Body of pancreas (tissue), 4 donors: ENCODE measurements at regions not wholly inside any gene's neighbourhood (a gene's known extent, or its start where the extent isn't known, plus 50 kb on each side); places are given as distances from the start of the nearest gene placed in this dataset.

Experiments
- ATAC-seq: fragments of 150-250 bp; one replicate; pipeline ENCODE4 v1.9.1; 2016
- DNase-seq, 4 donors: peaks; one replicate each; pipeline ENCODE4 v3.0.0-alpha.2; 2019
- H3K27ac ChIP-seq, 4 donors: fragments of 200-600 bp; sonication (generic); 1 replicate in 3 of 4; 2 replicates in 1 of 4; pipeline versions ENCODE4 v1.5.1 to v1.6.1; 2016 to 2019; ENCODE audit warnings: mild to moderate bottlenecking in 1 of 4, mixed read lengths in 1 of 4, moderate library complexity in 1 of 4
- H3K27me3 ChIP-seq, 2 donors: fragments of 200-600 bp; sonication (generic); one replicate each; pipeline ENCODE4 v1.6.0; 2016; ENCODE audit warnings: mild to moderate bottlenecking in 1 of 2
- H3K36me3 ChIP-seq, 2 donors: fragments of 200-600 bp; sonication (generic); replicated peaks in 1 of 2; 2 replicates each; pipeline ENCODE4 v1.5.1; 2016; ENCODE audit warnings: low read depth in 2 of 2; ENCODE audit not compliant: insufficient read depth in 1 of 2
- H3K4me1 ChIP-seq: fragments of 200-600 bp; sonication (generic); one replicate; pipeline ENCODE4 v1.6.0; 2016
- H3K4me3 ChIP-seq, 2 donors: fragments of 200-600 bp; sonication (generic); 1 replicate in 1 of 2; 2 replicates in 1 of 2; pipeline ENCODE4 v1.5.1; 2016 to 2019
- H3K9me3 ChIP-seq, 3 donors: fragments of 200-600 bp; sonication (generic); 1 replicate in 2 of 3; 2 replicates in 1 of 3; pipeline ENCODE4 v1.5.1; 2016
- POLR2A ChIP-seq, 3 donors: fragments of 450-650 bp; IDR thresholded peaks; one replicate each; pipeline ENCODE4 v1.6.1; 2016; ENCODE audit warnings: antibody characterized with exemption in 3 of 3, mild to moderate bottlenecking in 2 of 3
- WGBS, 2 donors: methylation state at CpG; one replicate each; pipeline ENCODE4 v1.1.5; 2017; 5-methylcytosine and 5-hydroxymethylcytosine counted together
- intact Hi-C: fragments of 100-400 bp; cut with DNase I; formaldehyde crosslinking; loops from one replicate; pipeline ENCODE4 v1.15.1; 2023
- TF ChIP-seq, protein P1 (sequence below), 7 experiments: fragments of 450-650 bp in 4 of 7; fragments of 200-600 bp in 3 of 7; sonication (generic) in 3 of 7; IDR thresholded peaks; one replicate each; pipeline ENCODE4 v1.5.1; 2016 to 2019; ENCODE audit warnings: antibody characterized with exemption in 7 of 7

DNA sequence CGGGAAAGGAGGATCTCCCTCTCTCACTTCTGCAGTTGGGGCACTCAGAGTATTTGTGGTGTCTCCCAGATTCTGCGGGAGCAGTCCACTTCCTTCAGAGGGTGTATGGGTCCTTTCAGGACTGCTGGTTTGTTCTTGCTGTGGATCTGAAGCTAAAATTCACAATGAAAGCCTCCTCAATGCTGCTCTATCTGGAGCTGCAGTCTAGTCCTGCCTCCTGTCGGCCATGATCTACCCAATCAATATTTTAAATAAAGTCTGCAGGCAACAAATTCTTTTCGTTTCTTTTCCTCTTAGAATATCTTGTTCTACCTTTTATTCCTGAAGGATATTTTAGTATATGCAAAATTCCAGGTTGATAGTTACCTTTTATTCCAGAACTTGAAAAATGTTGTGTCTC lies 226.1 kb upstream of the AR start:
- H3K4me3 ChIP-seq = no peak overlapping the region
- no peaks in the 10 kb centered on the region for H3K27me3 ChIP-seq
- DNase-seq (no peak), ATAC-seq (no peak)
- TF ChIP-seq, protein P1, sequence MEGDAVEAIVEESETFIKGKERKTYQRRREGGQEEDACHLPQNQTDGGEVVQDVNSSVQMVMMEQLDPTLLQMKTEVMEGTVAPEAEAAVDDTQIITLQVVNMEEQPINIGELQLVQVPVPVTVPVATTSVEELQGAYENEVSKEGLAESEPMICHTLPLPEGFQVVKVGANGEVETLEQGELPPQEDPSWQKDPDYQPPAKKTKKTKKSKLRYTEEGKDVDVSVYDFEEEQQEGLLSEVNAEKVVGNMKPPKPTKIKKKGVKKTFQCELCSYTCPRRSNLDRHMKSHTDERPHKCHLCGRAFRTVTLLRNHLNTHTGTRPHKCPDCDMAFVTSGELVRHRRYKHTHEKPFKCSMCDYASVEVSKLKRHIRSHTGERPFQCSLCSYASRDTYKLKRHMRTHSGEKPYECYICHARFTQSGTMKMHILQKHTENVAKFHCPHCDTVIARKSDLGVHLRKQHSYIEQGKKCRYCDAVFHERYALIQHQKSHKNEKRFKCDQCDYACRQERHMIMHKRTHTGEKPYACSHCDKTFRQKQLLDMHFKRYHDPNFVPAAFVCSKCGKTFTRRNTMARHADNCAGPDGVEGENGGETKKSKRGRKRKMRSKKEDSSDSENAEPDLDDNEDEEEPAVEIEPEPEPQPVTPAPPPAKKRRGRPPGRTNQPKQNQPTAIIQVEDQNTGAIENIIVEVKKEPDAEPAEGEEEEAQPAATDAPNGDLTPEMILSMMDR (IDR thresholded peaks at IDR 0.05) = no peak
- TF ChIP-seq POLR2A (IDR thresholded peaks at IDR 0.05) = no peak
- 44 to 49% methylated on average over 2 of the region's 4 CpGs for whole genome bisulfite sequencing, 2 donors
- no peak overlapping the region for H3K27ac ChIP-seq
- H3K9me3 ChIP-seq = no peaks in the 10 kb centered on the region
- no peaks in the 10 kb centered on the region for H3K4me1 ChIP-seq
- intact Hi-C loops = no loop called here
- H3K36me3 ChIP-seq = no peaks in the 10 kb centered on the region

DNA sequence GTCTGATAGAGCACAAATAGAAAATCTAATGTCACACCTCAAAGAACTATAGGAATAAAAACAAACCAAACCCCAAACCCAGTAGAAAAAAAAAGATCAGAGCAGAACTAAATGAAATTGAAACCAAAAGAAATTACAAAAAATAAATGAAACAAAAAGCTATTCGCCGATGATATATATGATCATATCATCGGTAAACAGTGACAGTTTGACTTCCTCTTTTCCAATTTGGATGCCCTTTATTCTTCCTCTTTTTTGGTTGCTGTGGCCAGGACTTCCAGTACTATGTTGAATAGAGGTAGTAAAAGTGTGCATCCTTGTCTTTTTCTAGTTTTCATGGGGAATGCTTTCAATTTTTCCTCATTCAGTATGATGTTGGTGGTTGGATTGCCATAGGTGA lies 215.3 kb upstream of the AR start:
- 53 to 84% methylated on average over 3 of the region's 3 CpGs for WGBS, 2 donors
- no peaks in the 10 kb centered on the region for H3K36me3 ChIP-seq
- DNase-seq = no peak
- H3K4me1 ChIP-seq = no peaks in the 10 kb centered on the region
- no peaks in the 10 kb centered on the region for H3K9me3 ChIP-seq
- ATAC-seq = no peak
- H3K27me3 ChIP-seq = no peaks in the 10 kb centered on the region
- TF ChIP-seq, protein P1 (IDR thresholded peaks at IDR 0.05) = no peak
- TF ChIP-seq POLR2A (IDR thresholded peaks at IDR 0.05) = no peak
- intact Hi-C loops = no loop called here
- no peak overlapping the region for H3K27ac ChIP-seq
- H3K4me3 ChIP-seq = no peak overlapping the region

DNA sequence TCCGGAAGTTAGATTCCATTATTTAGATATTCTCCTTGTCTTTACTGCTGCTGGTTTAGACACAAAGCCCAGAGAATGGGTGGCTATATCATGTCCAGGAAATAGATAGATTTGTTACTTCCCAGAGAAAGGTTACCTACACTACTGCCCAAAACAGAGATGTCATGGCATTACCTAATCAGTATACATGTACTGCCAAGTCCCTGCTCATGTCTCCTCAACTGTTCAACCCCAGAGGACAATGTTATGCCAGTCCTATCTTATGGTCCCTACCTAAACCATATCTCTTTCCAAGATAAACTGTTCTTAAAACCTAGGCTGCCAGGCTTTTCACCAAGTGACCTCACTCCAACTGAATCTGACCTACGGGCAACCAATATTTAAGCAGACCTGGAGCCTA lies 209.5 kb upstream of the AR start:
- no peaks in the 10 kb centered on the region for H3K9me3 ChIP-seq
- intact Hi-C loops = no loop called here
- H3K4me1 ChIP-seq = no peaks in the 10 kb centered on the region
- H3K27ac ChIP-seq = no peak overlapping the region
- 52 to 60% methylated on average over 2 of the region's 2 CpGs for WGBS, 2 donors
- H3K27me3 ChIP-seq = no peaks in the 10 kb centered on the region
- no peaks in the 10 kb centered on the region for H3K36me3 ChIP-seq
- TF ChIP-seq, protein P1 (IDR thresholded peaks at IDR 0.05) = no peak
- TF ChIP-seq POLR2A (IDR thresholded peaks at IDR 0.05) = no peak
- H3K4me3 ChIP-seq = no peak overlapping the region
- DNase-seq = no peak
- no peak for ATAC-seq

DNA sequence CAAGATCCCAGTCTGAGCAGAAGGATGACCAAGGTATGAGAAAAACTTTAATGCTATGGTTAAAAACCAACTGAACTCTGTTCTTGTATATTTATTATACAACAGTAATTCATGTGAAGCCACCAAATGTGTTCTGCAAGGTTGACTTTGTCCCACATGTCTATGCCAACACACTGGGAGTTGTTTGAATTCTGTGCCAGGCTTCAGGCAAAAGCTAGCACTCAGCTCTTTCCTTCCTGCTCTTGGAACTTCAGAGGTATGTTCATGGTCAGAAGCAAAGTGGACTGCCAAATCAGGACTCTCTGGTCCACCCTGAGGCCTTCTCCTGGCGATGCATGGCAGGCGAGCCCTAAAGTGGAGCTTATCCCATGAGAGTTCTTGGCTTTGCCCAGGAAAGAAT lies 205.6 kb upstream of the AR start:
- no peak overlapping the region for H3K27ac ChIP-seq
- TF ChIP-seq POLR2A (IDR thresholded peaks at IDR 0.05) = no peak
- TF ChIP-seq, protein P1 (IDR thresholded peaks at IDR 0.05) = no peak
- no peak for ATAC-seq
- H3K36me3 ChIP-seq = no peaks in the 10 kb centered on the region
- intact Hi-C loops = no loop called here
- H3K4me3 ChIP-seq = no peak overlapping the region
- 29 to 60% methylated on average over 2 of the region's 2 CpGs for WGBS, 2 donors
- no peak for DNase-seq
- H3K27me3 ChIP-seq = no peaks in the 10 kb centered on the region
- H3K9me3 ChIP-seq = no peaks in the 10 kb centered on the region
- no peaks in the 10 kb centered on the region for H3K4me1 ChIP-seq

DNA sequence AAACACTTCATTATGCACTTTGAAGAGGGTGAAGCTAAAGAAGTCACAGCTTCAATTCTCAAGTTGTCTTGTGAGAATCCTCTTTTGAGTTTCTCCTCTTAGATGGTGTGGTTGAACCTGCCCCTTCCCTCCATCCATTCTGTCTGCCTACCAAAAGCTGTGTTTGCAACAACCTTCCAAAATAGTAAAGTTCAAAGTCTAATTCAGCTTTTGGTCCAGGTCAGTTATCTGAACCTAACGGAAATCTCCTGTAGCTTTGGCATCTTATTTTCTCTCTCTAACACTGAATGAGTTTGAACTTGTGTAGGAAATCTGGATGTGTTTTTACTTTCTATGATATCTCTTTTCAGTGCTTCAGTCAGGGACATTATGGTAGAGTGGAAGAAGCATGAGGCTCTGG lies 201.7 kb upstream of the AR start:
- Histone ChIP-seq H3K9me3 (no peaks in the 10 kb centered on the region), H3K27ac (no peak overlapping the region), H3K36me3 (no peaks in the 10 kb centered on the region), H3K27me3 (no peaks in the 10 kb centered on the region), H3K4me1 (no peaks in the 10 kb centered on the region), H3K4me3 (no peak overlapping the region)
- TF ChIP-seq, protein P1 (IDR thresholded peaks at IDR 0.05) = no peak
- no peak for TF ChIP-seq POLR2A (IDR thresholded peaks at IDR 0.05)
- no peak for ATAC-seq
- intact Hi-C loops = no loop called here
- WGBS, 2 donors = 58 to 80% methylated on average over 1 of the region's 1 CpG
- DNase-seq = no peak
